Gastroesophageal sphincter (tissue), 4 donors: ENCODE measurements at regions not wholly inside any gene's neighbourhood (a gene's known extent, or its start where the extent isn't known, plus 50 kb on each side); places are given as distances from the start of the nearest gene placed in this dataset.

Experiments
- ATAC-seq: fragments of 150-250 bp; one replicate; pipeline ENCODE4 v1.9.1; 2016; ENCODE audit warnings: mild to moderate bottlenecking, moderate library complexity
- H3K27ac ChIP-seq, 4 donors: fragments of 200-600 bp; sonication (generic) in 3 of 4; 1 replicate in 3 of 4; 2 replicates in 1 of 4; pipeline ENCODE4 v1.5.1; 2016 to 2019
- H3K27me3 ChIP-seq: fragments of 200-600 bp; sonication (generic); one replicate; pipeline ENCODE4 v1.5.1; 2019
- H3K36me3 ChIP-seq, 2 donors: fragments of 200-600 bp; sonication (generic); one replicate each; pipeline ENCODE4 v1.5.1; 2019; ENCODE audit warnings: control low read depth in 1 of 2
- H3K4me1 ChIP-seq, 3 donors: fragments of 200-600 bp; sonication (generic); 1 replicate in 2 of 3; 2 replicates in 1 of 3; pipeline ENCODE4 v1.5.1; 2016 to 2019; ENCODE audit warnings: control low read depth in 2 of 3
- H3K4me3 ChIP-seq, 2 donors: fragments of 200-600 bp; sonication (generic); one replicate each; pipeline ENCODE4 v1.5.1; 2019; ENCODE audit warnings: mild to moderate bottlenecking in 1 of 2, moderate library complexity in 1 of 2
- H3K9me3 ChIP-seq, 3 donors: fragments of 200-600 bp; sonication (generic); one replicate each; pipeline ENCODE4 v1.5.1; 2017 to 2019; ENCODE audit warnings: control low read depth in 2 of 3
- EP300 ChIP-seq: sonication (generic); formaldehyde crosslinking; IDR thresholded peaks from one replicate; pipeline ENCODE4 v1.6.1; 2017; ENCODE audit warnings: antibody characterized with exemption, mild to moderate bottlenecking
- POLR2A ChIP-seq, 2 donors: fragments of 450-650 bp; IDR thresholded peaks; one replicate each; pipeline ENCODE4 v1.6.1; 2017; ENCODE audit warnings: antibody characterized with exemption in 2 of 2, mild to moderate bottlenecking in 2 of 2, moderate library complexity in 1 of 2
- POLR2AphosphoS5 ChIP-seq: sonication (generic); formaldehyde crosslinking; IDR thresholded peaks from one replicate; pipeline ENCODE4 v1.6.1; 2017; ENCODE audit warnings: antibody characterized with exemption
- whole genome bisulfite sequencing, 2 donors: methylation state at CpG; one replicate each; pipeline ENCODE4 v1.1.5; 2018; ENCODE audit warnings: low coverage in 1 of 2; 5-methylcytosine and 5-hydroxymethylcytosine counted together
- TF ChIP-seq, protein P1 (sequence below), 4 experiments: fragments of 200-600 bp in 2 of 4; fragments of 450-650 bp in 2 of 4; sonication (generic) in 1 of 4; IDR thresholded peaks; one replicate each; pipeline ENCODE4 v1.5.1; 2017 to 2019; ENCODE audit warnings: antibody characterized with exemption in 4 of 4, mild to moderate bottlenecking in 2 of 4, moderate library complexity in 2 of 4

GRCh38 chr9:20042128-20042711 lies 253.4 kb upstream of the SLC24A2 start:
- no peak for ATAC-seq
- H3K9me3 ChIP-seq = no peaks in the 10 kb centered on the region
- H3K36me3 ChIP-seq = no peaks in the 10 kb centered on the region
- peaks cover 0 to 15% (median 0%) of the 10 kb centered on the region in 3 donors for H3K4me1 ChIP-seq
- H3K4me3 ChIP-seq = no peak overlapping the region
- no peak overlapping the region for H3K27ac ChIP-seq
- no peaks in the 10 kb centered on the region for H3K27me3 ChIP-seq
- TF ChIP-seq POLR2AphosphoS5 (no peak), EP300 (no peak), POLR2A (IDR thresholded peaks at IDR 0.05) (no peak)
- TF ChIP-seq, protein P1, sequence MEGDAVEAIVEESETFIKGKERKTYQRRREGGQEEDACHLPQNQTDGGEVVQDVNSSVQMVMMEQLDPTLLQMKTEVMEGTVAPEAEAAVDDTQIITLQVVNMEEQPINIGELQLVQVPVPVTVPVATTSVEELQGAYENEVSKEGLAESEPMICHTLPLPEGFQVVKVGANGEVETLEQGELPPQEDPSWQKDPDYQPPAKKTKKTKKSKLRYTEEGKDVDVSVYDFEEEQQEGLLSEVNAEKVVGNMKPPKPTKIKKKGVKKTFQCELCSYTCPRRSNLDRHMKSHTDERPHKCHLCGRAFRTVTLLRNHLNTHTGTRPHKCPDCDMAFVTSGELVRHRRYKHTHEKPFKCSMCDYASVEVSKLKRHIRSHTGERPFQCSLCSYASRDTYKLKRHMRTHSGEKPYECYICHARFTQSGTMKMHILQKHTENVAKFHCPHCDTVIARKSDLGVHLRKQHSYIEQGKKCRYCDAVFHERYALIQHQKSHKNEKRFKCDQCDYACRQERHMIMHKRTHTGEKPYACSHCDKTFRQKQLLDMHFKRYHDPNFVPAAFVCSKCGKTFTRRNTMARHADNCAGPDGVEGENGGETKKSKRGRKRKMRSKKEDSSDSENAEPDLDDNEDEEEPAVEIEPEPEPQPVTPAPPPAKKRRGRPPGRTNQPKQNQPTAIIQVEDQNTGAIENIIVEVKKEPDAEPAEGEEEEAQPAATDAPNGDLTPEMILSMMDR (IDR thresholded peaks at IDR 0.05) = no peak

- Histone ChIP-seq H3K4me3 (no peak overlapping the region), H3K9me3 (no peaks in the 10 kb centered on the region), H3K27me3 (no peaks in the 10 kb centered on the region), H3K36me3 (no peaks in the 10 kb centered on the region), H3K27ac (no peak overlapping the region), H3K4me1 (peaks cover 0 to 15% (median 0%) of the 10 kb centered on the region in 3 donors)
- no peak for TF ChIP-seq POLR2AphosphoS5
- no peak for TF ChIP-seq POLR2A (IDR thresholded peaks at IDR 0.05)
- TF ChIP-seq, protein P1 (IDR thresholded peaks at IDR 0.05) = no peak
- TF ChIP-seq EP300 = no peak
- ATAC-seq = no peak
- WGBS, 2 donors = 0% methylated on average over 1 of the region's 5 CpGs; no CpG with 5 or more reads in 1 of the 2 donors
These were observed 252.9 kb upstream of the SLC24A2 start for GRCh38 chr9:20041697-20042081.

DNA sequence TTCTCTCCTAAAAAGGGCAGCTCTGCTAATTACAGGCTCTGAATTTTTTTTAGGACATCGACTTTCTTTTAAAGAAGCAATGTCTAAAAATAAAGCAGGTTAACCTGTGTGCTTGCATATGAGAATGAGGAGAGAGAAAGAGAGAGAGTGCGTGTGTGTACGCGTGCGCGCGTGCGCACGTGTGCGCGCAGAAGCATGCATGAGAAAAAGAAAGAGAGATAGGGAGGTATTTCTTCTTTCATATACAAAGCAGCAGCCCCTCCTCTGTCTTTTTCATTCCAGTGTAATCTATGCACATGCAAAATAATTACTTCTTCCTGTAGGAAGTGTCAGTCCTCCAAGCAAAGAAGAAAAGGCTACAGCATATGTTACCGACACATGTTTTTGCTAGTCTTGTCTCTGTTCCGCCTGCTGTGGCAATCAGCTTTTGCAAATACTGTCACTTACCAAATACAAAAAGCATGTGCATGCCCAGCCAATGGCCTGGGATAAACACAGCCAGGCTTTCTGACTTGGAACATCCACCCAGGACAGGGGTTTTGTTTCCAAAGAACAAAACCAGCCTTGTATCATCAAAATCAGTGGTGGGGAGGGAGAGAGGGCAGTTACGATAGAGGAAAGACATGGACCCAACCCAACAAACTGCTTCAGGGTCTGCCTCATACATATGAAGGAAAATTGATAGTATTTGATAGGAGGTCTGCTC lies 252.3 kb upstream of the SLC24A2 start:
- Histone ChIP-seq H3K4me3 (no peak overlapping the region), H3K4me1 (peaks cover 0 to 15% (median 0%) of the 10 kb centered on the region in 3 donors), H3K27me3 (no peaks in the 10 kb centered on the region), H3K36me3 (no peaks in the 10 kb centered on the region), H3K27ac (no peak overlapping the region), H3K9me3 (no peaks in the 10 kb centered on the region)
- 67 to 71% methylated on average over 5 to 14 of the region's 14 CpGs for WGBS, 2 donors
- TF ChIP-seq, protein P1 (IDR thresholded peaks at IDR 0.05) = no peak
- TF ChIP-seq POLR2A (IDR thresholded peaks at IDR 0.05) (no peak), POLR2AphosphoS5 (no peak), EP300 (no peak)
- no peak for ATAC-seq

DNA sequence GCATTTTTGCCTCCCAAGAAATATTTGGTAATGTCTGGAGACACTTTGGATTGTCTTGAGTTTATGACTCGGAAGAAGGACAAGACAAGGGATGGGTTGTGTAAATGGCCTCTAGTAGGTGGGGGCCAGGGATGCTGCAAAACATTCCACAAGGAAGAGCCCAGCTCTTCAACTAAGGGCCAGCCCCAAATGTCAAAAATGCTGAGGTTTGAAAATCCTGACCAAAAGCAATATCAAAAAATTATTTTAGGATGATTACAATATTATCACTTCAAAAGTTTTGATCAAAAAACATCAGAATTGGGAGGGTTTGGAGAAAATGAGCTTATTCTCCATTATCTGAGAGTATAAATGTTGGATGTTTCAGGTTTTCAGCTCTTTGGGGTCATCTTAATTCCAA lies 248.9 kb upstream of the SLC24A2 start:
- H3K9me3 ChIP-seq = no peaks in the 10 kb centered on the region
- H3K27me3 ChIP-seq = no peaks in the 10 kb centered on the region
- H3K27ac ChIP-seq = no peak overlapping the region
- no peak for ATAC-seq
- H3K4me3 ChIP-seq = no peak overlapping the region
- TF ChIP-seq, protein P1 (IDR thresholded peaks at IDR 0.05) = no peak
- TF ChIP-seq POLR2A (IDR thresholded peaks at IDR 0.05) (no peak), POLR2AphosphoS5 (no peak), EP300 (no peak)
- H3K36me3 ChIP-seq = no peaks in the 10 kb centered on the region
- 100% methylated on average over 1 of the region's 1 CpG; no CpG with 5 or more reads in 1 of the 2 donors for WGBS, 2 donors
- H3K4me1 ChIP-seq = peaks cover 0 to 23% (median 3%) of the 10 kb centered on the region in 3 donors

DNA sequence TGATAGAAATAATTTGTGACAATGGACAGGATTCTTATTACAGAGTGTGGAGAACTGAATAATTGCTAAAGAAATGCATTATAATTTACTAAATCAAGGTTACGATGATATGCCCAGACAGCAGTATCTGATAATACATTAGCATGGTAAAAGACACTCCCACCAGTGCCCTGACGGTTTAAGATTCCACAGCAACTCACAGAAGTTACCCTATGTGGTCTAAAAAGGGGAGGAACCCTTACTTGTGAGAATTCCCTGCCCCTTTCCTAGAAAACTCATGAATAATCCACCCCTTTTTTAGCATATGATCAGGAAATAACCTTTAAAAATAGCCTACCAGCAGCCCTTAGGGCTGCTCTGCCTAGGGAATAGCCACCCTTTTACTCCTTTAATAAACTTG lies 244.7 kb upstream of the SLC24A2 start:
- TF ChIP-seq POLR2A (IDR thresholded peaks at IDR 0.05) (no peak), POLR2AphosphoS5 (no peak), EP300 (no peak)
- TF ChIP-seq, protein P1 (IDR thresholded peaks at IDR 0.05) = no peak
- Histone ChIP-seq H3K36me3 (no peaks in the 10 kb centered on the region), H3K4me1 (peaks cover 0 to 8% (median 3%) of the 10 kb centered on the region in 3 donors), H3K27ac (no peak overlapping the region), H3K4me3 (no peak overlapping the region), H3K9me3 (no peaks in the 10 kb centered on the region), H3K27me3 (no peaks in the 10 kb centered on the region)
- WGBS, 2 donors = 80 to 82% methylated on average over 2 of the region's 2 CpGs
- no peak for ATAC-seq
